Omental fat pad (tissue), 3 donors: ENCODE measurements at regions not wholly inside any gene's neighbourhood (a gene's known extent, or its start where the extent isn't known, plus 50 kb on each side); places are given as distances from the start of the nearest gene placed in this dataset.

Experiments
- ATAC-seq: fragments of 150-250 bp; one replicate; pipeline ENCODE4 v1.9.1; 2016; ENCODE audit warnings: mild to moderate bottlenecking, moderate library complexity; ENCODE audit not compliant: low FRiP score
- DNase-seq: peaks from one replicate; pipeline ENCODE4 v3.0.0-alpha.2; 2019; ENCODE audit warnings: low spot score
- CTCF ChIP-seq, 3 donors: fragments of 450-650 bp; IDR thresholded peaks; one replicate each; pipeline ENCODE4 v1.5.1; 2016 to 2017; ENCODE audit warnings: antibody characterized with exemption in 3 of 3, mild to moderate bottlenecking in 3 of 3, moderate library complexity in 2 of 3

- TF ChIP-seq CTCF (IDR thresholded peaks at IDR 0.05) = no peak
- ATAC-seq (peak; percentile 17), DNase-seq (no peak)
Measured at GRCh38 chr10:3538656-3539531, 246.1 kb downstream of the KLF6 start.

DNA sequence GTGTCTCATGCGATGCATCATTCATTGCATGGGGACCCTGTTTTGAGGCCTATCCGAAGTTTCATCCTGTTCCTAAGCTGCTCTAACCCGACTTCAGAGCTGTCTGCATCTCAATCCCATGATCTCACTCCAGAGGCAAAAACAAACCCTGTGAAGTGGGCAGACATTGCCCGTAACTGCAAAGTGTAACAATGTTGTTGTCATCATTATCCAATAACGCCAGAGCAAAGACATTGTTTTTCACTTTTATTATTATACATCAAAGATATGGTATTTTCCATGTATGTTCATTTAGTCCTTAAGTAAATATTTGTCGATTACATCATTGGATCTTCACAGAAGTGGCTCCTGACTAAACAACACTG lies 246.7 kb downstream of the KLF6 start:
- TF ChIP-seq CTCF (IDR thresholded peaks at IDR 0.05) = no peak
- no peak for ATAC-seq

DNA sequence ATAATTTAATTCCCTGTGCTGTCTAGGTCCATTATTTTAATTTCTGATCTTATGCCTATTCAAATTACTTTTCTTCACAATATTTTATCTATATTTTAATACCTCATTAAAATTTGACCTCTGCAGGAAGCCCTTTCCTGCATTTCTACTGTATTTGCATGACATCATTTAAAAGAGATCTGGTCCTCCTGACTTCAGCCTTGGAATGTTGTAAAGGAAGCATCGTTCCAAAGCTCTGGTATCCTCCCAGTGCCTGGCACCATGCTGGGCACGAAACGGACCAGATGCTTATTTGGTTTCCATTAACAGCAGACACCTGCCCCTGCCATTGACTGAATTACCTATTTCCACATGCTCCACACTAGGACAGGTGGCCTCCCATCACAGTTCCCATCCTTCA lies 247.5 kb downstream of the KLF6 start:
- no peak for DNase-seq
- TF ChIP-seq CTCF (IDR thresholded peaks at IDR 0.05) = no peak
- ATAC-seq = no peak

More for the DNA sequence above, 246.7 kb downstream of the KLF6 start:
- no peak for DNase-seq

DNA sequence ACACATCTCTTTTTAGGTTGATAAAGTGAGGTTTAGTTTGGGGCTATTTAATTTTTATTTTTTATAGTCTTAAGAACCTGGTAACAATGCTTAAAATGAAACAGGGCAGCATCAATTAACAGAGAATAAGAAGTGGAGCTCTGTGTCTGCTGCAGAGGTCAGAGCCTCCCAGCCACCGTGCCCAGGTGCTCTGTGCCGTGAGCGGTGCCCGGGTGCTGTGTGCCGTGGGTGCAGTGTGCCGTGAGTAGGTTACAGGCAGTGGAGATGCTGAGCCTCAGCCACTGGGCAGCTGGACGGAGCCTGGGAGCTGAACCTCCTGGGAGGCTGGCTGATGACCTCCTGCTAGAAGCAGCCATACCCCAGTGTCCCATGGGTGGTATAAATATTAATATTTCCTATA lies 250.0 kb downstream of the KLF6 start:
- no peak for DNase-seq
- TF ChIP-seq CTCF (IDR thresholded peaks at IDR 0.05) = no peak
- ATAC-seq = no peak

DNA sequence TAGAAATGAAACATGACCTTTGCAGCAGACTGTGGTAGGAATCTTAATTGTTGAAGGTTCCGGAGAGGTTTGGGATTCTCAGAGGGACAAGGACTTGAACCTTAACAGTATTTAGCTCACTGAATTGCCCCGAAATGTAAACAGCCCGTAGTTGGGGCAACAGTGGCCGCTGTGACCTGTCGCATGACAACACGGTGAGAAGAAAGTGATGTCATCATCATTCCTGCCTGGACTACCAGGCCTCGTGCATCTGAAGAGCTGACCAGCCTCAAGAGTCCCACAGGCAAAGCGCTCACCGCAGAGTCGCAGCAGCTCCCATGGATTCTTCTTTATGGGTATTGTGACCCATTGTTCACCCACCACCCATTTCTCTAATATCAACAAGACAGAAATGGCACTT lies 250.6 kb downstream of the KLF6 start:
- no peak for TF ChIP-seq CTCF (IDR thresholded peaks at IDR 0.05)
- no peak for ATAC-seq
- DNase-seq = no peak

DNA sequence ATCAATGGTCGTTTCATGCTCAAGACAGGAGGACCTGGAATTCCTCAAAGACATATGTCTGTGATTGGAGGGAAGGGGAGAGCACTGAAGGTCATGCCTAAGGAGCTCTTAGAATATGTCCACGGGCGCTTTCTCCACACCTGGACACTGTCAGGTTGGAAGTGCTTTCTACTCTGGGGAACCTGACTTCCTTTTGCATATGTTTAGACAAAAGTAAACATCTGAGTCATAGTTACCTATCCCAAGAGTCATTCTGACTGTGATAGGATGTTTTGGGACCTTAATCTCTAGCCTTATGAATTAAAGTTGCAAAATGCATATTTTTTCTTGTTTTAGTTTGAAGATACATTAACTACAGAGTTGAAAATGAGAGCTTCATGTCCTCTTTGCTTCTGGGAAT lies 251.7 kb downstream of the KLF6 start:
- no peak for TF ChIP-seq CTCF (IDR thresholded peaks at IDR 0.05)
- DNase-seq (no peak), ATAC-seq (no peak)

DNA sequence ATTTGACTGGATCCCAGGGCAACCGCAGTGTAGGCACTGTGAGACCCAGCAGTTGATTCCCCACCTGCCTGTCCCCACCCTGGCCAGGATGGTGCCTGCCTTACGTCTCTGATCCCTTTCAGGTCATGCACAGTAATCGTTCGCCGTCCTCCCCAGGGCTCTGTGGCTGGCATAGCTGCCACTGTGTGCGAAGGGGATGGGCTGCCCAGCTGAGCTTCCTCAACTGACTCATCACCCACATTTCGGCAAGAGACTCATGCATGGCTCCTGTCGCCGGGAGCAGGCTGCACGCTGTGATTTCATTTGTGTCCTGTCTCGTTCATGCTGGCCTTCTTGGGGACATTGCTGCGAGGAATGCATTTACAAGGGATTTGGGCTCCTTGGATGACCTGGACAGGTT lies 252.4 kb downstream of the KLF6 start:
- ATAC-seq (no peak), DNase-seq (no peak)
- no peak for TF ChIP-seq CTCF (IDR thresholded peaks at IDR 0.05)
